ENCODE measurements at regions not wholly inside any gene's neighbourhood (a gene's known extent, or its start where the extent isn't known, plus 50 kb on each side); places are given as distances from the start of the nearest gene placed in this dataset.

DNA sequence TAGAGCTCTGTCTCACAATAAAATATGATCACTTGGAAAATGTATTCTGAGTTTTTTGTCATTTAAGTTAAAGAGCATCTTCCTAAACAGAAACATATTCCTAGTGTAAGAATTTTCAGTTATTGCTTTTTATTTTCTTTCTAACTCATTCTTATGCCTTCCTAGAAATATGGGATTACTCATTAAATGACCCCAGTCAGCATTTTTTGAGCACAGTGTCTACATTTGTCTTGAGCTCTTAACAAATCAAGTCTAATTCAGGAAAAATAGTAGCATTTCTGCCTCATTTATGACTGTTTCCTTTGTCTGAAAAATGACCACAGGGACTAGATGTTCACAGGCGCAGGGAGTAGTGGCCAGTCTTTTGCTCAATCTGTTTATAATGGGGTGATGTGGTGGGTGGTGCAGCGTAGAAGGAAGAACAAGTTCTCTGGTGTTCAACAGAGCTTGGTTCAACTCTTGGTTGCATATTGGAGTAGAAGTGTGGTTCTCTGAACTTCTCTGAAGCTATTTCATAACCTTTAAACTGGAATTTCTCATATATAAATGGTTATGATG lies 267.1 kb downstream of the CYRIA start:
- no peaks in the 10 kb centered on the region for H3K36me3 ChIP-seq
- H3K27me3 ChIP-seq, result no peaks in the 10 kb centered on the region
- H3K4me3 ChIP-seq, result no peak overlapping the region
- no peaks in the 10 kb centered on the region for H3K4me1 ChIP-seq
- H3K27ac ChIP-seq, result no peak overlapping the region
- intact Hi-C loops (cut with DNase I), result no loop called here
- H3K9me3 ChIP-seq, result no peaks in the 10 kb centered on the region
- TF ChIP-seq CTCF (IDR thresholded peaks at IDR 0.05), result no peak
- TF ChIP-seq POLR2AphosphoS5 (IDR thresholded peaks at IDR 0.05; ENCODE audit: insufficient read depth in 1 of 2, low read depth in 1 of 2), result no peak
- no peak for TF ChIP-seq POLR2A (IDR thresholded peaks at IDR 0.05)
- DNase-seq (ENCODE audit: extremely low spot score in 2 of 2), result no peak

GRCh38 chr2:16397681-16398475 lies 267.8 kb downstream of the CYRIA start:
- H3K9me3 ChIP-seq, result no peaks in the 10 kb centered on the region
- intact Hi-C loops (cut with DNase I), result no loop called here
- TF ChIP-seq POLR2A (IDR thresholded peaks at IDR 0.05) (no peak), POLR2AphosphoS5 (IDR thresholded peaks at IDR 0.05; ENCODE audit: insufficient read depth in 1 of 2, low read depth in 1 of 2) (no peak), CTCF (IDR thresholded peaks at IDR 0.05) (no peak)

DNA sequence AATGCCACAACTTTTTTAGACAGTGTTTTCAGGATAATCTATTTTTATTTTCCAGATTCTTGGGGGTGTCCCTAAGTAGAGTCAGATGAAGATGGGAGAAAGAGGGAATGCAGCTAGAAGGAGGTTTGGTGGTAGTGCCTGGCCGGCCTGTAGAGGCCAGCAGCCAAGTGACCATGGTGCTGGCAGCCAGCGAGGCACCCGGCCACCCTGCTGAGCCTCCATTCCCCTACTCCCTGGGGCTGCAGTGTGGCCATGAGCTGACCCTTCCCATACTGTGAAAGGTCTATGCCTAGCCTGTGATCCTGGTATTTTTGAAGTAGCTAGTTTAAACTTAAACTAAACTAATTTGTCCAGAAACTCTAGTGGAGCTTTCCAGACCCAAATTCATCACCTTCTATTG lies 268.6 kb downstream of the CYRIA start:
- intact Hi-C loops (cut with DNase I), result no loop called here
- Histone ChIP-seq H3K27ac (no peak overlapping the region), H3K4me3 (no peak overlapping the region), H3K9me3 (no peaks in the 10 kb centered on the region), H3K27me3 (no peaks in the 10 kb centered on the region), H3K36me3 (no peaks in the 10 kb centered on the region), H3K4me1 (no peaks in the 10 kb centered on the region)
- no peak for DNase-seq (ENCODE audit: extremely low spot score in 2 of 2)
- TF ChIP-seq CTCF (IDR thresholded peaks at IDR 0.05), result no peak
- TF ChIP-seq POLR2AphosphoS5 (IDR thresholded peaks at IDR 0.05; ENCODE audit: insufficient read depth in 1 of 2, low read depth in 1 of 2), result no peak
- no peak for TF ChIP-seq POLR2A (IDR thresholded peaks at IDR 0.05)

More at GRCh38 chr2:16397681-16398475, 267.8 kb downstream of the CYRIA start:
- Histone ChIP-seq H3K36me3 (no peaks in the 10 kb centered on the region), H3K27me3 (no peaks in the 10 kb centered on the region), H3K4me3 (no peak overlapping the region), H3K27ac (no peak overlapping the region), H3K4me1 (no peaks in the 10 kb centered on the region)
- DNase-seq (ENCODE audit: extremely low spot score in 2 of 2), result no peak

GRCh38 chr2:16396171-16396570 lies 269.5 kb downstream of the CYRIA start:
- no peak for DNase-seq (ENCODE audit: extremely low spot score in 2 of 2)
- no peak overlapping the region for H3K27ac ChIP-seq
- H3K4me1 ChIP-seq, result no peaks in the 10 kb centered on the region
- no peak overlapping the region for H3K4me3 ChIP-seq
- intact Hi-C loops (cut with DNase I), result no loop called here
- no peaks in the 10 kb centered on the region for H3K36me3 ChIP-seq
- H3K27me3 ChIP-seq, result no peaks in the 10 kb centered on the region
- H3K9me3 ChIP-seq, result no peaks in the 10 kb centered on the region
- no peak for TF ChIP-seq CTCF (IDR thresholded peaks at IDR 0.05)
- no peak for TF ChIP-seq POLR2AphosphoS5 (IDR thresholded peaks at IDR 0.05; ENCODE audit: insufficient read depth in 1 of 2, low read depth in 1 of 2)

GRCh38 chr2:16395601-16396000 lies 270.0 kb downstream of the CYRIA start:
- intact Hi-C loops (cut with DNase I), result no loop called here
- DNase-seq (ENCODE audit: extremely low spot score in 2 of 2), result no peak
- H3K4me1 ChIP-seq, result no peaks in the 10 kb centered on the region
- no peaks in the 10 kb centered on the region for H3K9me3 ChIP-seq
- H3K27ac ChIP-seq, result no peak overlapping the region
- no peak overlapping the region for H3K4me3 ChIP-seq
- no peaks in the 10 kb centered on the region for H3K27me3 ChIP-seq
- TF ChIP-seq POLR2AphosphoS5 (IDR thresholded peaks at IDR 0.05; ENCODE audit: insufficient read depth in 1 of 2, low read depth in 1 of 2) (no peak), CTCF (IDR thresholded peaks at IDR 0.05) (no peak), POLR2A (IDR thresholded peaks at IDR 0.05) (no peak)
- H3K36me3 ChIP-seq, result no peaks in the 10 kb centered on the region
